ENCODE measurements at regions not wholly inside any gene's neighbourhood (a gene's known extent, or its start where the extent isn't known, plus 50 kb on each side); places are given as distances from the start of the nearest gene placed in this dataset.

- TF ChIP-seq CTCF (IDR thresholded peaks at IDR 0.05 in 2 of 3, conservative IDR thresholded peaks at IDR 0.05 in 1 of 3; ENCODE audit: control insufficient read depth in 2 of 3, extremely low read depth in 1 of 3, insufficient read depth in 1 of 3, low read depth in 3 of 3, low read length in 3 of 3) (no peak), SMARCA5 (IDR thresholded peaks at IDR 0.05) (no peak), NBN (IDR thresholded peaks at IDR 0.05) (no peak)
Observed at GRCh38 chr1:104830534-104830933, 1080.8 kb downstream of the AMY1C start.

Measured in GM12878 (cell line).